ENCODE measurements at regions not wholly inside any gene's neighbourhood (a gene's known extent, or its start where the extent isn't known, plus 50 kb on each side); places are given as distances from the start of the nearest gene placed in this dataset.
"Not testable (repeated sequence)": the region's sequence is repeated elsewhere in the genome, so short reads cannot be mapped to it uniquely, and the experiment has no call there.

DNA sequence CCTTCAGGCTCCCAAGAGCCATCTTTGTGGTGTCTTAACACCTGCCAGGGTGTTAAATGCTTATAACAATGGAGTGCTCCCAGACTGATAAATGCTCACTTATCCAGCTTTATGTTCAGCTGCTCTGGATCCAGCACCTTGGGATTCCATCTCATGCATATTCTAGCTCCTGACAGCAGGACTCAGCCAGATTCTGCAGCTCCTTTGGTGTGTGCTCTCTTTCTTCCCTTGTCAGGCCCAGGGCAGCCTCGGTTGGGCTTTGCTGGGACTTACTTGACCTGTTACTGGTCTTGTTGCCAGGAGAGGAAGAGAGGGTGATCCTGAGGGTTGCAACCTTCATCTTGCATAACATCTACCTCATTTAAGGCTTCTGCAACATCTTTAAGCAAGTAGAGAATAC is 59.4 kb upstream of the CCNY start (continued):
- TF ChIP-seq, protein P1, sequence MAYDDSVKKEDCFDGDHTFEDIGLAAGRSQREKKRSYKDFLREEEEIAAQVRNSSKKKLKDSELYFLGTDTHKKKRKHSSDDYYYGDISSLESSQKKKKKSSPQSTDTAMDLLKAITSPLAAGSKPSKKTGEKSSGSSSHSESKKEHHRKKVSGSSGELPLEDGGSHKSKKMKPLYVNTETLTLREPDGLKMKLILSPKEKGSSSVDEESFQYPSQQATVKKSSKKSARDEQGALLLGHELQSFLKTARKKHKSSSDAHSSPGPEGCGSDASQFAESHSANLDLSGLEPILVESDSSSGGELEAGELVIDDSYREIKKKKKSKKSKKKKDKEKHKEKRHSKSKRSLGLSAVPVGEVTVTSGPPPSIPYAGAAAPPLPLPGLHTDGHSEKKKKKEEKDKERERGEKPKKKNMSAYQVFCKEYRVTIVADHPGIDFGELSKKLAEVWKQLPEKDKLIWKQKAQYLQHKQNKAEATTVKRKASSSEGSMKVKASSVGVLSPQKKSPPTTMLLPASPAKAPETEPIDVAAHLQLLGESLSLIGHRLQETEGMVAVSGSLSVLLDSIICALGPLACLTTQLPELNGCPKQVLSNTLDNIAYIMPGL (CRISPR knock-in tag; IDR thresholded peaks at IDR 0.05) = no peak
- TF ChIP-seq FOXP1 (CRISPR knock-in tag; IDR thresholded peaks at IDR 0.05; ENCODE audit: borderline replicate concordance) (no peak), ETV6 (CRISPR knock-in tag; IDR thresholded peaks at IDR 0.05) (no peak), SMAD3 (CRISPR knock-in tag; IDR thresholded peaks at IDR 0.05; ENCODE audit: borderline replicate concordance) (no peak), ZNF396 (CRISPR knock-in tag; IDR thresholded peaks at IDR 0.05; ENCODE audit: borderline replicate concordance) (no peak), ZNF121 (CRISPR knock-in tag; IDR thresholded peaks at IDR 0.05) (no peak), CREB1 (CRISPR knock-in tag; IDR thresholded peaks at IDR 0.05) (no peak), ZNF671 (CRISPR knock-in tag; IDR thresholded peaks at IDR 0.05) (no peak), NFYB (CRISPR knock-in tag; conservative IDR thresholded peaks at IDR 0.05; ENCODE audit: low read depth) (no peak)
- TF ChIP-seq, protein P2, sequence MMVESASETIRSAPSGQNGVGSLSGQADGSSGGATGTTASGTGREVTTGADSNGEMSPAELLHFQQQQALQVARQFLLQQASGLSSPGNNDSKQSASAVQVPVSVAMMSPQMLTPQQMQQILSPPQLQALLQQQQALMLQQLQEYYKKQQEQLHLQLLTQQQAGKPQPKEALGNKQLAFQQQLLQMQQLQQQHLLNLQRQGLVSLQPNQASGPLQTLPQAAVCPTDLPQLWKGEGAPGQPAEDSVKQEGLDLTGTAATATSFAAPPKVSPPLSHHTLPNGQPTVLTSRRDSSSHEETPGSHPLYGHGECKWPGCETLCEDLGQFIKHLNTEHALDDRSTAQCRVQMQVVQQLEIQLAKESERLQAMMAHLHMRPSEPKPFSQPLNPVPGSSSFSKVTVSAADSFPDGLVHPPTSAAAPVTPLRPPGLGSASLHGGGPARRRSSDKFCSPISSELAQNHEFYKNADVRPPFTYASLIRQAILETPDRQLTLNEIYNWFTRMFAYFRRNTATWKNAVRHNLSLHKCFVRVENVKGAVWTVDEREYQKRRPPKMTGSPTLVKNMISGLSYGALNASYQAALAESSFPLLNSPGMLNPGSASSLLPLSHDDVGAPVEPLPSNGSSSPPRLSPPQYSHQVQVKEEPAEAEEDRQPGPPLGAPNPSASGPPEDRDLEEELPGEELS (CRISPR knock-in tag; IDR thresholded peaks at IDR 0.05) = no peak
- TF ChIP-seq, protein P3, sequence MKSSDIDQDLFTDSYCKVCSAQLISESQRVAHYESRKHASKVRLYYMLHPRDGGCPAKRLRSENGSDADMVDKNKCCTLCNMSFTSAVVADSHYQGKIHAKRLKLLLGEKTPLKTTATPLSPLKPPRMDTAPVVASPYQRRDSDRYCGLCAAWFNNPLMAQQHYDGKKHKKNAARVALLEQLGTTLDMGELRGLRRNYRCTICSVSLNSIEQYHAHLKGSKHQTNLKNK (CRISPR knock-in tag; IDR thresholded peaks at IDR 0.05) = no peak
- TF ChIP-seq, protein P4, sequence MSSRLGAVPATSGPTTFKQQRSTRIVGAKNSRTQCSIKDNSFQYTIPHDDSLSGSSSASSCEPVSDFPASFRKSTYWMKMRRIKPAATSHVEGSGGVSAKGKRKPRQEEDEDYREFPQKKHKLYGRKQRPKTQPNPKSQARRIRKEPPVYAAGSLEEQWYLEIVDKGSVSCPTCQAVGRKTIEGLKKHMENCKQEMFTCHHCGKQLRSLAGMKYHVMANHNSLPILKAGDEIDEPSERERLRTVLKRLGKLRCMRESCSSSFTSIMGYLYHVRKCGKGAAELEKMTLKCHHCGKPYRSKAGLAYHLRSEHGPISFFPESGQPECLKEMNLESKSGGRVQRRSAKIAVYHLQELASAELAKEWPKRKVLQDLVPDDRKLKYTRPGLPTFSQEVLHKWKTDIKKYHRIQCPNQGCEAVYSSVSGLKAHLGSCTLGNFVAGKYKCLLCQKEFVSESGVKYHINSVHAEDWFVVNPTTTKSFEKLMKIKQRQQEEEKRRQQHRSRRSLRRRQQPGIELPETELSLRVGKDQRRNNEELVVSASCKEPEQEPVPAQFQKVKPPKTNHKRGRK (CRISPR knock-in tag; IDR thresholded peaks at IDR 0.05; ENCODE audit: borderline replicate concordance) = no peak
- TF ChIP-seq, protein P5, sequence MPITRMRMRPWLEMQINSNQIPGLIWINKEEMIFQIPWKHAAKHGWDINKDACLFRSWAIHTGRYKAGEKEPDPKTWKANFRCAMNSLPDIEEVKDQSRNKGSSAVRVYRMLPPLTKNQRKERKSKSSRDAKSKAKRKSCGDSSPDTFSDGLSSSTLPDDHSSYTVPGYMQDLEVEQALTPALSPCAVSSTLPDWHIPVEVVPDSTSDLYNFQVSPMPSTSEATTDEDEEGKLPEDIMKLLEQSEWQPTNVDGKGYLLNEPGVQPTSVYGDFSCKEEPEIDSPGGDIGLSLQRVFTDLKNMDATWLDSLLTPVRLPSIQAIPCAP (CRISPR knock-in tag; IDR thresholded peaks at IDR 0.05) = no peak
- TF ChIP-seq, protein P6, sequence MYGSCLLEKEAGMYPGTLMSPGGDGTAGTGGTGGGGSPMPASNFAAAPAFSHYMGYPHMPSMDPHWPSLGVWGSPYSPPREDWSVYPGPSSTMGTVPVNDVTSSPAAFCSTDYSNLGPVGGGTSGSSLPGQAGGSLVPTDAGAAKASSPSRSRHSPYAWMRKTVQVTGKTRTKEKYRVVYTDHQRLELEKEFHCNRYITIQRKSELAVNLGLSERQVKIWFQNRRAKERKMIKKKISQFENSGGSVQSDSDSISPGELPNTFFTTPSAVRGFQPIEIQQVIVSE (CRISPR knock-in tag; IDR thresholded peaks at IDR 0.05; ENCODE audit: borderline replicate concordance) = no peak

DNA sequence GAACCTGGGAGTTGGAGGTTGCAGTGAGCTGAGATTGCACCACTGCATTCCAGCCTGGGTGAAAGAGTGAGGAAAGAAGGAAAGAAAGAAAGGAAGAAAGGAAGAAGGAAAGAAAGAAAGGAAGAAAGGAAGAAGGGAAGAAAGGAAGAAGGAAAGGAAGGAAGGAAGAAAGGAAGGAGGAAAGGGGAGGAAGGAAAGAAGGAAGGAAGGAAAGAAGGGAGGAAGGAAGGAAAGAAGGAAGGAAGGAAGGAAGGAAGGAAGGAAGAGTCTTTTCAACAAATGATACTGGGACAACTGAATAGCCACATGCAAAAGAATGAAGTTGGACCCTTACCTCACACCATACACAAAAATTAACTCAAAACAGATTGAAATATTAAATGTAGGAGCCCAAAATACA is 56.1 kb upstream of the CCNY start:
- DNase-seq (ENCODE audit: low spot score); POLR2A ChIA-PET; H3K27me3 Mint-ChIP-seq (ENCODE audit: low read depth); H3K27ac Mint-ChIP-seq; H3K36me3 Mint-ChIP-seq; ATAC-seq; H3K4me1 Mint-ChIP-seq; CTCF ChIA-PET; H3K4me3 Mint-ChIP-seq: not testable (repeated sequence)
- peaks cover 13% of the 10 kb centered on the region for H3K9me3 Mint-ChIP-seq

Measured in WTC11 (cell line).